PC-3 (cell line): ENCODE measurements at regions not wholly inside any gene's neighbourhood (a gene's known extent, or its start where the extent isn't known, plus 50 kb on each side); places are given as distances from the start of the nearest gene placed in this dataset.

ENCODE experiments used
- ATAC-seq: fragments of 200-7000 bp; cut with Tn5 transposase; 2 replicates; pipeline ENCODE4 v1.9.1; 2020; ENCODE audit warnings: mild to moderate bottlenecking, moderate library complexity
- BruUV-seq: library from RNA; stranded (reverse); fragments of 400-500 nt; replicated peaks from 2 replicates; lab custom pipeline; 2021; lab: Mats Ljungman, UMichigan
- CTCF ChIA-PET: fragments of 300-600 bp; sonication (Branson Sonifier 250); formaldehyde crosslinking; loops from one replicate; lab custom pipeline; 2022; ENCODE audit warnings: antibody characterized with exemption; lab: Charles Lee
- POLR2A ChIA-PET: fragments of 300-600 bp; sonication (Branson Sonifier 250); formaldehyde crosslinking; loops from one replicate; lab custom pipeline; 2022; ENCODE audit warnings: antibody characterized with exemption; ENCODE audit not compliant: unreplicated experiment; lab: Charles Lee
- DNase-seq: peaks from one replicate; pipeline ENCODE4 v3.0.0-alpha.2; 2015
- H2AFZ ChIP-seq: fragments of 300-600 bp; sonication (generic); 2 replicates; pipeline ENCODE4 v1.6.0; 2016; ENCODE audit warnings: antibody characterized with exemption, low read length
- H3F3A ChIP-seq: fragments of 300-600 bp; sonication (generic); one replicate; pipeline ENCODE4 v1.6.0; 2017; ENCODE audit warnings: antibody characterized with exemption, low read length, control low read depth, mild to moderate bottlenecking; ENCODE audit not compliant: unreplicated experiment
- H3K27ac ChIP-seq: fragments of 300-600 bp; sonication (generic); 2 replicates; pipeline ENCODE4 v1.5.1; 2016; ENCODE audit warnings: mild to moderate bottlenecking, low read length
- H3K27me3 ChIP-seq: fragments of 300-600 bp; sonication (generic); 2 replicates; pipeline ENCODE4 v1.6.1; 2016; ENCODE audit warnings: low read length, mixed read lengths
- H3K36me3 ChIP-seq: fragments of 300-600 bp; sonication (generic); 2 replicates; pipeline ENCODE4 v1.6.1; 2016; ENCODE audit warnings: low read depth, mixed run types, low read length, mixed read lengths
- H3K4me1 ChIP-seq: fragments of 300-600 bp; sonication (generic); 2 replicates; pipeline ENCODE4 v1.5.1; 2016; ENCODE audit warnings: low read length; ENCODE audit not compliant: insufficient read depth
- H3K4me2 ChIP-seq: fragments of 300-600 bp; sonication (generic); 2 replicates; pipeline ENCODE4 v1.6.0; 2016; ENCODE audit warnings: low read length
- H3K4me3 ChIP-seq: fragments of 300-600 bp; sonication (generic); 2 replicates; pipeline ENCODE4 v1.5.1; 2016; ENCODE audit warnings: mild to moderate bottlenecking, low read length, mixed read lengths
- H3K79me2 ChIP-seq: fragments of 300-600 bp; sonication (generic); 2 replicates; pipeline ENCODE4 v1.6.1; 2017; ENCODE audit warnings: low read length, mixed read lengths
- H3K9ac ChIP-seq: fragments of 300-600 bp; sonication (generic); 2 replicates; pipeline ENCODE4 v1.6.0; 2016; ENCODE audit warnings: mild to moderate bottlenecking, low read length
- H3K9me2 ChIP-seq: fragments of 300-600 bp; sonication (generic); replicated peaks from 2 replicates; pipeline ENCODE4 v1.6.1; 2016; ENCODE audit warnings: mixed run types, low read length, mixed read lengths
- H3K9me3 ChIP-seq: fragments of 300-600 bp; sonication (generic); 2 replicates; pipeline ENCODE4 v1.6.1; 2016; ENCODE audit warnings: low read length, mixed read lengths
- H4K20me1 ChIP-seq: fragments of 300-600 bp; sonication (generic); 2 replicates; pipeline ENCODE4 v1.6.1; 2016; ENCODE audit warnings: low read length, mixed read lengths
- CTCF ChIP-seq: fragments of 300-600 bp; sonication (generic); conservative IDR thresholded peaks from 2 replicates; pipeline ENCODE4 v1.5.1; 2017; ENCODE audit warnings: antibody characterized with exemption, low read depth, mild to moderate bottlenecking, low read length
- EZH2 ChIP-seq: fragments of 300-600 bp; sonication (generic); IDR thresholded peaks from one replicate; pipeline ENCODE4 v1.6.1; 2017; ENCODE audit warnings: antibody characterized with exemption, mild to moderate bottlenecking, low read length; ENCODE audit not compliant: unreplicated experiment
- EZH2phosphoT487 ChIP-seq: fragments of 300-600 bp; sonication (generic); IDR thresholded peaks from 2 replicates; pipeline ENCODE4 v1.6.1; 2018; ENCODE audit warnings: mild to moderate bottlenecking, antibody characterized with exemption, low read length, borderline replicate concordance
- intact Hi-C: fragments of 100-400 bp; cut with micrococcal nuclease; formaldehyde crosslinking; loops from 2 replicates; pipeline ENCODE4 v1.9.0; 2023

- Histone ChIP-seq H3K4me1 (peaks cover 42% of the 10 kb centered on the region), H4K20me1 (no peaks in the 10 kb centered on the region), H3K27ac (no peak overlapping the region), H3K27me3 (no peaks in the 10 kb centered on the region), H3K9ac (no peak overlapping the region), H3K4me3 (no peak overlapping the region), H3K9me3 (no peaks in the 10 kb centered on the region), H3K79me2 (no peaks in the 10 kb centered on the region), H2AFZ (no peak overlapping the region), H3K4me2 (no peak overlapping the region), H3F3A (no peaks in the 10 kb centered on the region), H3K36me3 (no peaks in the 10 kb centered on the region), H3K9me2 (no peaks in the 10 kb centered on the region)
- ChIA-PET CTCF (interaction anchor here (0.9 kb wide), 1 partner anchor 52 kb away, joined by 3 read pairs; no protein-coding TSS in a partner anchor), POLR2A (no interaction called here)
- DNase-seq (no peak), ATAC-seq (no peak)
- TF ChIP-seq EZH2phosphoT487: no peak
- TF ChIP-seq CTCF: no peak
- no peak for TF ChIP-seq EZH2
- intact Hi-C loops: no loop called here
- no TSS peak for BruUV-seq
Observed at GRCh38 chr1:101290922-101291561, 54.2 kb downstream of the S1PR1 start.

DNA sequence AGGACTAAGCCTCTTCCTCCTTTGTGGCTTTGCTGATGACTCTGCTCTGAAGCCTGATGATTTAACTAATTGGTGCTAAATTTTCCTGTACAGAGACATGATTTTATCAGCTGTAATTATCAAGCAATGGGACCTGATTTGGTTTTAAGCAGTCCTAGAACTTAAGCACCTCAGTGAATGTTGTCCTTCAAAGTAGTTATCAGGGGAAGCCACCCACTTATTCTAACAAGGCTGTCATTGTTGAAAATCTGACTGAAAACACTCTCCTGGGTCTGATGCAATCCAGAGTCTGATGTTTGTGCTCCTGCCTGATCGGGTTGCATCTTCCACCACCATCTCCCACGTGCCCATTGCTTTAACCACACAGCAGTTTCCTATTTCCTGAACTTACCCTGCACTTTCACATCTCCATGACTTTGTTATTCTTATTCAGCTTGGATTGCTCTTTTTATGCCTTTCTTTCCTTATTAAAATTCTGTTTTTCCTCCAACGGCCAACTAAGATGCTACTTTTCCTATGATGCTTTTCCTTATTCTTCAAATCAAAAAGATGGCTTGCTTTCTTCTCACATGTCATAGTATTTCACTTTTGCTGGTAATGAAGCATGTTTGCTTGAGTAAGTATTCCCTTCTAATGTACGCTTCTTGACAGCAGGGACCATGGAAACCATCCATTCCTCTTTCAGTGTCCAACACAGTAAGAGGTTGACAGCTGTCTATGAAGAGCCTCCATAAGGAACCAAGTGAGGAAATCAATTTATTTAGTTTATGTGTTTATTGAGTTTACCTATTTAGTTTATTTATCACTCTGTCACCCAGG is 55.0 kb downstream of the S1PR1 start:
- Histone ChIP-seq H3K4me1 (peaks cover 38% of the 10 kb centered on the region), H3K9me2 (no peaks in the 10 kb centered on the region), H3K79me2 (no peaks in the 10 kb centered on the region), H3F3A (no peaks in the 10 kb centered on the region), H3K4me2 (no peak overlapping the region), H3K9ac (no peak overlapping the region), H3K9me3 (no peaks in the 10 kb centered on the region), H4K20me1 (no peaks in the 10 kb centered on the region), H3K36me3 (no peaks in the 10 kb centered on the region), H2AFZ (no peak overlapping the region), H3K27me3 (no peaks in the 10 kb centered on the region), H3K4me3 (no peak overlapping the region), H3K27ac (no peak overlapping the region)
- no peak for TF ChIP-seq EZH2
- TF ChIP-seq CTCF: no peak
- no peak for TF ChIP-seq EZH2phosphoT487
- DNase-seq: peak; percentile 40
- POLR2A ChIA-PET: no interaction called here
- BruUV-seq: no TSS peak
- CTCF ChIA-PET: no interaction called here
- no peak for ATAC-seq
- intact Hi-C loops: no loop called here
